CD4-positive, alpha-beta T cell treated with Interleukin-4 for 1 hour (primary cell): ENCODE measurements at regions not wholly inside any gene's neighbourhood (a gene's known extent, or its start where the extent isn't known, plus 50 kb on each side); places are given as distances from the start of the nearest gene placed in this dataset.
"Not testable (repeated sequence)": the region's sequence is repeated elsewhere in the genome, so short reads cannot be mapped to it uniquely, and the experiment has no call there.

Experiments
- DNase-seq, 2 donors: peaks; one replicate each; pipeline ENCODE4 v3.0.0-alpha.2; 2020 to 2022

GRCh38 chr18:68427951-68428401 is 286.9 kb downstream of the TMX3 start:
- DNase-seq, result no peak

- DNase-seq, result no peak
These were observed 288.1 kb downstream of the TMX3 start for GRCh38 chr18:68426731-68427315.

DNA sequence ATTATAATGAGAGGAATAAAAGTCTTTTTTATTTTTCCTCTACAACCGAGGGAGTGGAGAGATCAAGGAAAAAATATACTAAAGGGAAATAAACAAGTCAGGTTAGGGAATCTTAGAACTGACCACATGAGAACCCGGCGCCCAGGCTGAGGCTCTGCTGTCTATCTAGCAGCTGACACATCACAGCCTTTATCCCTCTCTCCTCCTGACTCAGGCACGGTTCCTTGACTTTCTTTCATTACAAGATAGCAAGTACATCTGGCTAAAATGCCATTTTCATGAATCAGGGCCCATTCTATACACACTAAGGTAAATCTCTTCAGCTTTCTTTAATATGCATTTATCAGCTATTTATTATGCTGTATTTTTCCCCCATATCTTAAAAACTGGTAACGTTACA is 296.0 kb downstream of the TMX3 start:
- DNase-seq, result no peak

GRCh38 chr18:68418226-68418868 is 296.6 kb downstream of the TMX3 start:
- no peak for DNase-seq

- no peak for DNase-seq
These were observed 297.1 kb downstream of the TMX3 start for GRCh38 chr18:68417826-68418225.

DNA sequence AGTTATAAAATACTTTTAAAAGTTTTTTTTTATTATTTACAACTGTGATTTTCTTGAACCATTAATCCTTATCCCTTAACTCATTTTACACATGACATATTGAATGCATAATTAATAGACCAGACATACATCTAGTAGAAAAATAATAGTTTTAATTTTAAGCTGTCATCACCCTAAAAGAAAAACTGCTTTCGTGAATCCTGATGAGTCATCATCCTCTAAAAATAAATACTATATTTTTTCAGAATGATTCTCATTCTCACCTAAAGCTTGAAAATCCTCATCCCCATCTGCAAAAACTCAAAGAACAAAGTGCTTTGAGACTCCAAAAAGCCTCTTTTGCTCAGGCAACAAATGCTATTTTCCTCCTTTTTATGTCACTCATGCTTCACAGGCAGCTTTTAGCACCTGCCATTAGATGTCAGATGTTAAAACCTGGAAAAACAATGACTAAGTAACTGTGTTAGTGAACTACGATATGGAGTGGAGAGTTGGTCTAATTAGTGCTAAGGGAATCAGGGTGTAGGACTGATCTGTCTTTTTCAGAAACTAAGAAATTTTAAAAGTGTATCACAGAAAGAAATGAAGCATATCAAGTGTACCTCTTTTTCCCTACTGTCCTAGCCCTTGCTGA is 297.6 kb downstream of the TMX3 start:
- DNase-seq, result no peak

DNA sequence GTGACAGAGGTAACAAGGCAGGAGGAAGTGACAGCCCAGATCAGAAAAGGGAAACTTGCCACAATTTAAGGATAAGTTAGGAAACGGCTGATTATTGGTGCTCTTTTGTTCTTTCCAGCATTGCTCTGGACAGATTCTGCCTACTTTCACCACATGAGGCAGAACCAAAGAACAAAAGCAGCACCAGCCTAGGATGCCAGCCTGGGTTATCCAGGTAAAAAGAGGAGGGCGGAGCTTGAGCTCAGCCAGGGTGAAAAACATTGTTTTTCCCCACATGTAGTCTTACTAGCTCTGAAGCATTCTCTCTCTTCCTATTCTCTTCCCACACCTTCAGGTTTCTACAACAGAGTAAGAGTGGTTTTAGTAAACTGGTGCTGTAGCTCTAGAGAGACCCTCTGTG is 300.5 kb downstream of the TMX3 start:
- no peak for DNase-seq

GRCh38 chr18:68409576-68409975 is 305.3 kb downstream of the TMX3 start:
- DNase-seq, result no peak

DNA sequence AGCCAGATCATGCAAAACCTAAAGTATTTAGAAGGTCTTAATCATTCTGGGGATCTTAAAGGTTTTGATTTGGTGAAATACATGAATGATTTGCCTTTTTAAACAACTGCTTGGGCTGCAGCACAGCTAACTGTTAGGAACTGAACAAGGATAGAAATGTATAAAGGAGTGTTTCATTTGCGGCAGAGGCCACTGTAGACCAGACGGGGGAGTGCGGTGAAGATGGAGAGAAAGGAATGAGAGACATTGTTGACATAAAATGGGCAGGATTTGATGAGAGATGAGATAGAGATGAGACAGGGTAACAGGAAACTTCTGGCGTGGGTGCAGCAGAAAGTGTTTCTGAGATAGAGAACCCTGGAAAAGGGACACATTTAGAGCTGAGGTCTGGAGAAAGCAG is 308.1 kb downstream of the TMX3 start:
- no peak for DNase-seq

GRCh38 chr18:68402784-68403183 is 312.1 kb downstream of the TMX3 start:
- DNase-seq, result no peak

- no peak for DNase-seq
These were observed 314.0 kb downstream of the TMX3 start for GRCh38 chr18:68400889-68401288.

DNA sequence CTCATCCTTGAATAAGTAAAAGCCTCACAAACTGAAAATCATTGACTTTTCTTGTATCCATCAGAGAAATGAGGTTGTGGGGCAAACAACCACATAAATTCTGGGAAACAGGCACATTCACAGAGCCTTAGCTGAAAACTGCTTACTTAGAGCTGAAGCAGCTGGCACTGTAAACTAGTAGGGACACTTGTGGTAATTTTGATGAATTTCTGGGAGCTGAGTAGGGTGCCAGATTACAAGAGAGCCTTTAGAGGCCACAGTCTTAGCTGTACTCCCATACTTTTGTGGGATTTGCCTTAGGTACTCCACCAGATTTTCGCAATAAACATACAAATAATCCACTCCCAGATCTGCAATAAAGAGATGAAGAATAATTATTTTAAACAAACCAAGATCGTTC is 315.2 kb downstream of the TMX3 start:
- DNase-seq, result no peak

DNA sequence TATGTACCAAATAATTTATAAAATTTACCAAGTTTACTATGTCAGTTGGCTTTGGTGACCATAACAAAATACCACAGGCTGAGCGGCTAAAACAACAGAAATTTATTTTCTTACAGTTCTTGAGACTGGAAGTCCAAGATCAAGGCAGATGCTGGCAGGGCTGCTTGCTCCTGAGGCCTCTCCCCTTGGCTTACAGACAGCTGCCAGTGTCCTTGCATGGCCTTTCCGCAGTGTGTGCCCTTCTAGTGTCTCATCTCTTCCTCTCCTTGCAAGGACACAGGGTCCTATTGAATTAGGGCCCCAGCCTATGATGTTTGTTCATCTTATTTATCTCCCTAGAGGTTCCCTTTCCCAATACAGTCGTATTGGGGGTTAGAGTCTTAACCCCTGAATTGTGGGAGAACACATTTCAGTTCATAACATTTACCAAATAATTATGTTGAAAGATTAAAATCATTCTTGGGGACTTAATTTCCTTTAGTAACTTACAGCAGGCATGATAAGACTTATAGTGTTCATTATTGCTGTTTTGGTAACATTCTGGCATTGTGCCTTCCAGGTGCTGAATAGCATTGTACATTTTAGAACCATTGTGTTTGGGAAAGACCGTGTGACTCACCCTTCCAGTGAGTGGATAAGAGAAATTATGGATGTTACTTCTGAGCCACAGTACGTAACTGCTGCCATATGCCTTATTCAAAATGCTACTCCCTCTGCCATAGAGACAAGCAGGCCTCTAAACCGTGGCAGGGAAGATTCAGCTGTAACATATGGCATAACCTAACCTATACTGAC is 317.5 kb downstream of the TMX3 start:
- no peak for DNase-seq

- DNase-seq, result no peak
These were observed 320.2 kb downstream of the TMX3 start for GRCh38 chr18:68394705-68395104.

- DNase-seq, result no peak
These were observed 323.1 kb downstream of the TMX3 start for GRCh38 chr18:68391801-68392200.

DNA sequence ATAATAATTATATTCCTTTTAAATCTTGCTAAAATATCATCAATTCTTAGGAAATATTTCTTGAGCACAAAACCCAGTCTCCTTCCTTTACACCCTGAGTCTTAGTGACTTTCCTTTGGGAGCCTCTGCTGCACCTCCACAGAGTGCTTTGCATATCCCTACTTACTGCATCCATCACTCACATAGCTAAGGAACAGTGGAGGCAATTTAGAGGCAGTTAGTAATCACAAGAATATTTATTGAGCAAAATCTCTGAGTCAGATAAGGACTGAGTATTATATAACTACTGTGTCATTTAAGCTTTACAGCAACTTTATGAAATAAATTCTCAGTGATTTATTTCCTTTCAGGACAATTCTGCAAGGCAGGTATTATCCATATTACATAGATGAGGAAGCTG is 327.7 kb downstream of the TMX3 start:
- no peak for DNase-seq

GRCh38 chr18:68383979-68384378 is 330.9 kb downstream of the TMX3 start:
- not testable (repeated sequence) for DNase-seq

GRCh38 chr18:68376926-68377325 is 338.0 kb downstream of the TMX3 start:
- DNase-seq, result no peak

DNA sequence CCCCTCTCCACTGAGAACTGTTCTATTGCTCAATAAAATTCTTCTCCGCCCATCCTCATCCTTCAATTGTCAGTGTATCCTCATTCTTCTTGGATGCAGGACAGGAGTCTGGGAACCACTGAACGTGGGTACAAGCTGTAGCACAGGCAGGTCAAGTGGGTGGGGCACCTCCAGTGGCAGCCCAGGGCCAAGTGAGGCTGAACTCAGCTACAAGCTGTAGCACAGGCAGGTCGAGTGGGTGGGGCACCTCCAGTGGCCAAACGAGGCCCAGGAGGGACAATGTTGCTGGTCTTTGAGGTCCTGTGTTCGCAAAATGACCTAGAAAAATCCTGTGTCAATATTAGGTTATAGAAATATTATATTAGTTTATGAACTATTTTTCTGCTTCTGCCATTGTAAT is 352.0 kb downstream of the TMX3 start:
- DNase-seq, result no peak

GRCh38 chr18:68355637-68356036 is 359.3 kb downstream of the TMX3 start:
- no peak for DNase-seq

DNA sequence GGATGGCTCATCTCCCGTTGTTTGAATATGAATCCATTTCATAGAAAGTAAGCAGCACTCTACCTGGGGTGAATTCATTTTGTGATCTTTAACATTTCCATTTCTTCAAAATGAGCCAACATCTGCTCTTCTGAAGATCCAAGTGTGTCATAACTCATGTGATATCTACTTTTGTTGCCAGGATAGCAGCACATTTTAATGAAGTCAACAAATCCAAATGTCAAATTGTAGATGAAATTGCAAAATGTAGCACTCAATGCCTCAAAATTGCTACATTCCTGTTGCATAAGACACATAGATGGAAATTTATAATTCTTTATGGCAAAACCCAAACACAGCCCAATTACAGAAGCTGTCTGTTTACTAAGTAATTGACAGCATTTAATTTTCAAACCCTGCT is 360.7 kb downstream of the TMX3 start:
- no peak for DNase-seq

DNA sequence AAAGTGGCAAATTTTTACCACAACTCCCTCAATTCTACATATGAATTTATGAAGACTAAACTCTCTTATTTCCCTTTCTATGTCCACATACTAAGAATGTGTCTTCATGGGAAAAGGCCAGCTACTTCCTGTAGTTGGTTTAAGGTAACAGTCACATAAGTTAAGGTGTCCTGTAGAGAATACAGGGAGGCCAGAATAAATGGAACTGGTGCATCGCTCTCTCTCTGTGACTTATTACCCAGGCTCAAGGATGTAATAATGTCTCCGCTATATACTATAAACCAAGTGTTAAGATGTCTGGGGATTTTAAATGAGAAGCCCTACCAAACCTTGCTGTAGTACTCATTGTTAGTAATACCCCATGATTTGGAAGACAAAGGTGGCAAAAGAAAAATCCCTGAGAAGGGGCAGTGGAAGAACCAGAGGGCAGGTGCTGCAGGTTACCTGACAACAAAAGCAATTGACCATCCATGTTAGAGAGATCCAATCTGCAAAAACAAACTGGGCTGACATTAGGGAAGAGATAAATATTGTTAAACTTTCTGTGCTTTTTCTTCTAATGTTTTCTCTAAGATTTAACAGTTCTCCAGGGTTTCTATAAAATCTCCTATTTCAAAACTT is 372.8 kb downstream of the TMX3 start:
- DNase-seq, result no peak

GRCh38 chr18:68340606-68341005 is 374.3 kb downstream of the TMX3 start:
- no peak for DNase-seq
